ENCODE measurements at regions not wholly inside any gene's neighbourhood (a gene's known extent, or its start where the extent isn't known, plus 50 kb on each side); places are given as distances from the start of the nearest gene placed in this dataset.

DNA sequence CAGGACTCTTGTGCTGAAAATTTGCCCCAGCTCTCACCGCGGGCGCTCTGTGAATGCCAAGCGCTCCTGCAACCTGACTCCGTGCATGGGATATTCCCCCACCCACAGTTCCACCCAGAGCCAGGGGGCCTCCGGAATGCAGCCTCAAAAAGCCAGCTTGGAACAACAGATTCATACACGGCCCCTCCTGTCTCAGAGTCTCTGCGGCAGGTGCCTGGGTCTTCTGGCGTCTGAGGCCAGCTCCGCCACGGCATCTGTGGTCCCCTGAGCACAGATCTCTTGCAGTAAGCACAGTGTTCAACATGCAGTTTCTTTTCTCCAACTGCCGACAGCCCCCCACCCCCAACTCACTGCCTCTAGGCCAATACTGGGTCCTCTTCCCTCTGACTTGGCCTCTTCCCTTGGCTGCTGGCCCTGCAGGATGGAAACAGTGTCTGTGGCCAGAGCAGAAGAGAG lies 355.7 kb upstream of the IRX2 start:
- Histone ChIP-seq H3K36me3 (ENCODE audit: control insufficient read depth in 3 of 3, insufficient read depth in 3 of 3, low read length in 3 of 3) (no peaks in the 10 kb centered on the region), H3K27me3 (ENCODE audit: control insufficient read depth in 3 of 3, insufficient read depth in 3 of 3, low read length in 3 of 3) (peaks cover 5 to 43% (median 39%) of the 10 kb centered on the region in 3 donors), H3K4me3 (ENCODE audit: low read length in 3 of 3) (no peak overlapping the region), H3K27ac (ENCODE audit: low read depth, low read length) (no peak overlapping the region), H3K9ac (ENCODE audit: low read depth in 1 of 3, low read length in 3 of 3) (no peak overlapping the region), H3K9me3 (ENCODE audit: control insufficient read depth in 3 of 3, low read length in 3 of 3) (peaks cover 0 to 3% (median 0%) of the 10 kb centered on the region in 3 donors), H3K4me1 (ENCODE audit: control insufficient read depth in 3 of 3, insufficient read depth in 3 of 3, low read length in 3 of 3) (no peaks in the 10 kb centered on the region)

DNA sequence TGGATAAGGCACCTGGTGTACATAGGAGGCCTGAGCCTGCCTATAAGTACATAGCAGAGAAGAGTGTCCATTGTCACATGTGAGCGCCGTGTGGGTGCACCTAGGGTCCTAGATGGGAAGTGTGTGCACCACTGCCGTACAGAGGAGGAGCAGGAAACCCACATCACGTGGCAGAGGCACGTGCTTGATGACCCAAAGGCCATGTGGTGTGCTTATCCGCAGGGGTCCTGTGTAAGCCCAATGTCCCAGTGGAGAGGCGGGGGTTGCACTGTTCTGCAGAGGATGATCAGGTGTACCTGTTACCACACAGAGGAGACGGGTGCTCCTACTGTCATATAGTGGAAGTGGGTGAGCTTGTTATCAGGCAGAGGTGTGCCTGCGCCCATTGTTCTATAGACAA lies 354.1 kb upstream of the IRX2 start:
- H3K9me3 ChIP-seq (ENCODE audit: control insufficient read depth in 3 of 3, low read length in 3 of 3): no peaks in the 10 kb centered on the region
- H3K27ac ChIP-seq (ENCODE audit: low read depth, low read length): no peak overlapping the region
- H3K27me3 ChIP-seq (ENCODE audit: control insufficient read depth in 3 of 3, insufficient read depth in 3 of 3, low read length in 3 of 3): peaks cover 5 to 43% (median 39%) of the 10 kb centered on the region in 3 donors
- H3K36me3 ChIP-seq (ENCODE audit: control insufficient read depth in 3 of 3, insufficient read depth in 3 of 3, low read length in 3 of 3): no peaks in the 10 kb centered on the region
- H3K4me1 ChIP-seq (ENCODE audit: control insufficient read depth in 3 of 3, insufficient read depth in 3 of 3, low read length in 3 of 3): no peaks in the 10 kb centered on the region
- no peak overlapping the region for H3K9ac ChIP-seq (ENCODE audit: low read depth in 1 of 3, low read length in 3 of 3)
- no peak overlapping the region for H3K4me3 ChIP-seq (ENCODE audit: low read length in 3 of 3)

DNA sequence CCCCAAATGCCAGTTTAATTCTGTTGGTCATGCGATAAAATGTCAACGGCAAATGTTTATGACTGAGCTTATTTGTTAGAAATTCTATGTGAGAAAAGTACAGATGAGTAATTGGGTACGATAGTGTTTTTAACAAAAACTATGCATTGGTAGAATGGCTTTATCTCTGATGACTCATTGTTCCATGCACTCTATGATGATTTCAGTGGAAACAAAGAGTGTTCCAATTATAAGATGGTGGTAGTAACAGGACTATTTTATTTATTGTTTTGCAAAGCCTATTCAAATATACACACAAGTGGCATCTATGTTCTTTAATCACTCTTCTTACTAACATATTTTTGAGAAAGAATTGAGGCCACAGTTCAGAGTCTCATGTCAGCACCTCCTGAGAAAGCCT lies 353.7 kb upstream of the IRX2 start:
- Histone ChIP-seq H3K9me3 (ENCODE audit: control insufficient read depth in 3 of 3, low read length in 3 of 3) (no peaks in the 10 kb centered on the region), H3K36me3 (ENCODE audit: control insufficient read depth in 3 of 3, insufficient read depth in 3 of 3, low read length in 3 of 3) (no peaks in the 10 kb centered on the region)

DNA sequence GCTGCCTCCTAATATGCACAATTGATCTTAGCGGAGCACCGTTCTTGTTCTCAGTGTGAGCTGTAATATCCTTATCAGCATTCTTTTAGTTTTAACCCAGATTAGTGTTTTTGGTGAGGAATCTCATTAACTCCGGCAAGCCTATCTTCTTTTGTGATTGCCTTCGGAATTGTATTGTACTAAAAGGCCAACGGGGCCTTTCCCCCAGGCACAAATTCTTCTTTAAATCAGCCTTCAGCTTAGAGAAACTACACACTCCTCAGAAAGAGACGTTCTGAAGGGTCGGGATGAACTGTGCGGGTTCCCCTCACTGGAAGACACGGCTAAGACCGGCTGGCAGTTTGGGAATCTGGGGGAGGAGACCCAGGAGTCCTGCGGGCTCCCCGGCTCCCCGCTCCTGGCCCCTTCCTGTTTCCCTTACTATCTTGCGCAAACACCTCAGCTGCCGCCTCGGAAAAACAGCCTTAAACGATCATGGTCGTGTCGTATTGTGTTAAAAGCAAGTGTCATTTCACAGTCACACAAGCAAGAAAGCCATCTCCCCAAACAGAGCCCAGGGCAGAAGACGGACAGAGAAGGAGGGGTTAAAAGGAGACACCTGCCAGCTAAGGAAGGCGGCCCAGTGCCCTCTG lies 353.1 kb upstream of the IRX2 start:
- peaks cover 5 to 45% (median 43%) of the 10 kb centered on the region in 3 donors for H3K27me3 ChIP-seq (ENCODE audit: control insufficient read depth in 3 of 3, insufficient read depth in 3 of 3, low read length in 3 of 3)

More for the DNA sequence above, 353.7 kb upstream of the IRX2 start:
- Histone ChIP-seq H3K9ac (ENCODE audit: low read depth in 1 of 3, low read length in 3 of 3) (no peak overlapping the region), H3K4me1 (ENCODE audit: control insufficient read depth in 3 of 3, insufficient read depth in 3 of 3, low read length in 3 of 3) (no peaks in the 10 kb centered on the region), H3K4me3 (ENCODE audit: low read length in 3 of 3) (no peak overlapping the region), H3K27ac (ENCODE audit: low read depth, low read length) (no peak overlapping the region), H3K27me3 (ENCODE audit: control insufficient read depth in 3 of 3, insufficient read depth in 3 of 3, low read length in 3 of 3) (peaks cover 5 to 41% (median 39%) of the 10 kb centered on the region in 3 donors)

DNA sequence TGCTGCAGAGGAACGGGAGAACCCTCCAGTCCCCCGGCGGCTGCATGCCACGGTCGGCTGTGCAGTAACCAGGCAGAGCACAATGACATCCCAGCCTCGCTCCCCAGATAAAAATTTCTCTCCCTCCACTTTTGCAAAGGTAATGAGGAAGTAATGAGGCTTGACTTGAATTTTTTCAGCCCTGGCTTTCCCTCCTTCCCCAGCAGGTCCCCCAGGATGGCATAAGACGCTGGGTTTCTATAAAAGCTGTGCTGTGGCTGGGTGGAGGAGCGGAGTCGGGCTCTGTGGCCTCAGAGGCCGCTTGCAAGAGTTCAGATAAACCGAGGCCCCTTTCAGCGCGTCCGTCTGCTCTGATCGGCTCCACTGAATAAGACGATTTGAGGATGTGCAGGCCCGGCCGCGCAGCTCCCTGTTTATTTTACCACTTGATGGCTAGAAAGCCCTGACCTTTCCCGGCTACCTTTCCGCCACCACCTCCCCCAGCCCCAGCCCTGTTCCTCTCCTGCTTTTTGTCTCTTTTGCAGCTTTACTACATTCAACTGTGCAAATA lies 351.9 kb upstream of the IRX2 start:
- Histone ChIP-seq H3K36me3 (ENCODE audit: control insufficient read depth in 3 of 3, insufficient read depth in 3 of 3, low read length in 3 of 3) (no peaks in the 10 kb centered on the region), H3K9ac (ENCODE audit: low read depth in 1 of 3, low read length in 3 of 3) (no peak overlapping the region), H3K4me3 (ENCODE audit: low read length in 3 of 3) (no peak overlapping the region), H3K4me1 (ENCODE audit: control insufficient read depth in 3 of 3, insufficient read depth in 3 of 3, low read length in 3 of 3) (no peaks in the 10 kb centered on the region), H3K27ac (ENCODE audit: low read depth, low read length) (no peak overlapping the region), H3K9me3 (ENCODE audit: control insufficient read depth in 3 of 3, low read length in 3 of 3) (no peaks in the 10 kb centered on the region), H3K27me3 (ENCODE audit: control insufficient read depth in 3 of 3, insufficient read depth in 3 of 3, low read length in 3 of 3) (peaks cover 5 to 44% (median 39%) of the 10 kb centered on the region in 3 donors)

More for the DNA sequence above, 353.1 kb upstream of the IRX2 start:
- Histone ChIP-seq H3K9me3 (ENCODE audit: control insufficient read depth in 3 of 3, low read length in 3 of 3) (no peaks in the 10 kb centered on the region), H3K27ac (ENCODE audit: low read depth, low read length) (no peak overlapping the region), H3K4me3 (ENCODE audit: low read length in 3 of 3) (no peak overlapping the region), H3K9ac (ENCODE audit: low read depth in 1 of 3, low read length in 3 of 3) (no peak overlapping the region), H3K36me3 (ENCODE audit: control insufficient read depth in 3 of 3, insufficient read depth in 3 of 3, low read length in 3 of 3) (no peaks in the 10 kb centered on the region), H3K4me1 (ENCODE audit: control insufficient read depth in 3 of 3, insufficient read depth in 3 of 3, low read length in 3 of 3) (no peaks in the 10 kb centered on the region)

DNA sequence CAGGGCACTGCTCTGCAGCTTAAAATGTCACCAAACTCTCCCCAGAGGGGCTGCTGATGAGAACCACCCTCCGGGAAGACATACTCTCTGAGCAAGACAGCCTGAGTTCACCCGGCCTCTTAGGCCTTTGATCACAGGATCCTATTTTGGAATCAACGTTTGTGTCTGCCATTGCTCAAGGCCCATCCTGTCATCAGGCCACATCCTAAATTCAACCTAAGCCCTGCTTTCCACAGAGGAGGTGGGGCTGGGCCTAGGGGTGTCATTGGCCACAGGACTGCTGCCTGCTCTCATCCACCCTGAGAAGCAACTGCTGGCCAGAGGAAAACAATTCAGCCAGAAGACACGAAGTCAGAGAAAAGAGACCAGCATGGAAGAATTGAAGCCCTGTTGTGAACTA lies 351.1 kb upstream of the IRX2 start:
- H3K4me1 ChIP-seq (ENCODE audit: control insufficient read depth in 3 of 3, insufficient read depth in 3 of 3, low read length in 3 of 3): no peaks in the 10 kb centered on the region
- H3K27me3 ChIP-seq (ENCODE audit: control insufficient read depth in 3 of 3, insufficient read depth in 3 of 3, low read length in 3 of 3): peaks cover 3 to 37% (median 34%) of the 10 kb centered on the region in 3 donors
- H3K9me3 ChIP-seq (ENCODE audit: control insufficient read depth in 3 of 3, low read length in 3 of 3): no peaks in the 10 kb centered on the region
- no peak overlapping the region for H3K9ac ChIP-seq (ENCODE audit: low read depth in 1 of 3, low read length in 3 of 3)
- H3K36me3 ChIP-seq (ENCODE audit: control insufficient read depth in 3 of 3, insufficient read depth in 3 of 3, low read length in 3 of 3): no peaks in the 10 kb centered on the region
- no peak overlapping the region for H3K4me3 ChIP-seq (ENCODE audit: low read length in 3 of 3)
- H3K27ac ChIP-seq (ENCODE audit: low read depth, low read length): no peak overlapping the region

DNA sequence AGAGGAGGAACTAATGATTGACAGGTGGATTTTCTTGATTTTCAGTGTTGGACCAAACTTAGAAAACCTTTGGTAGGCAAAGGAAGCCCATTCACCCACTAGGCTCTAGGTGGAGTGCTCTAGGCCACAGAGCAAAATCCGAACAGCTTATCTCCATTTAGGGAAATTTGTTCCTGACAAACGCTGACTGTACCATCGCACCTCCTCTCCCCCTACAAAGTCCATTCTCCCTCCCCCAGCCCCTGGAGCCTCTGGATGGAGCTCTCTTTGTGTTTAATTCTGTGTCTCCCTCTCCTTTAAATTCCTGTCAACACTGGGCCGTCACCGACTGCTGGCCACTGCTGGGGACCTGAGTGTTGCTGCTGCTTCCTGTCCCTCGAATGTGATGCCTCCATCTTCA lies 350.1 kb upstream of the IRX2 start:
- Histone ChIP-seq H3K4me3 (ENCODE audit: low read length in 3 of 3) (no peak overlapping the region), H3K27ac (ENCODE audit: low read depth, low read length) (no peak overlapping the region), H3K9me3 (ENCODE audit: control insufficient read depth in 3 of 3, low read length in 3 of 3) (no peaks in the 10 kb centered on the region), H3K4me1 (ENCODE audit: control insufficient read depth in 3 of 3, insufficient read depth in 3 of 3, low read length in 3 of 3) (no peaks in the 10 kb centered on the region), H3K36me3 (ENCODE audit: control insufficient read depth in 3 of 3, insufficient read depth in 3 of 3, low read length in 3 of 3) (no peaks in the 10 kb centered on the region), H3K27me3 (ENCODE audit: control insufficient read depth in 3 of 3, insufficient read depth in 3 of 3, low read length in 3 of 3) (peaks cover 0 to 29% (median 25%) of the 10 kb centered on the region in 3 donors), H3K9ac (ENCODE audit: low read depth in 1 of 3, low read length in 3 of 3) (no peak overlapping the region)

DNA sequence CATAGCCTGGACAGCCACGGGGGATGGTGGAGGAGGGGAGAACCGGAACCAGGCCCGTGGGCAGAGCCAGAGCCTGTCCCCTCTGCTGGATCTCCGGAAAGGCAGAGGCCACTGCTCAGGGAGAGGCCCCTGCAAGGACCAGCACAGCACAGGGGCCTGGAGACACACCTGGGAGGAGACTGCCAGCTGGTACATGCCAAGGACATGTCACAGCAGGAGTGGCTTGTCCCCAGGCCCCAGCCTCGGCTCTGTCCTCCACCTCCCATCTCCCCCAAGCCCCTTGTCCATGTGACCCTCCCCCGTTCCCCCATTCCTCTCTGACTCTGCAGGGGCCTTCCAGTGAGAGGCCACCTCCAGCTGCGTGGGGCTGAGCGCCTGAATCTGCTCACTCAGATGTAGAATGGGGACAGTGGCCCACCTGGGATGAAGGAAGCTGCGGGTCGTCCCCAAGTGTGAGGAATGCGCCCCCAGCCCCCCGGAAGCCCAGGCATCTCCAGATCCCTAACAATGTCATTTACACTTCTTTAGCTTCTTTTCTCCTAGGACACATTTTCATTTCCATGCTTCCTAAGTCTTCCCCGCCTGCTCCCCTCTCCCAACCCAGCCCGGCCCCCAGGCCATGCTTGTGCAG lies 349.6 kb upstream of the IRX2 start:
- Histone ChIP-seq H3K27ac (ENCODE audit: low read depth, low read length) (no peak overlapping the region), H3K9me3 (ENCODE audit: control insufficient read depth in 3 of 3, low read length in 3 of 3) (no peaks in the 10 kb centered on the region), H3K9ac (ENCODE audit: low read depth in 1 of 3, low read length in 3 of 3) (no peak overlapping the region), H3K4me3 (ENCODE audit: low read length in 3 of 3) (no peak overlapping the region), H3K27me3 (ENCODE audit: control insufficient read depth in 3 of 3, insufficient read depth in 3 of 3, low read length in 3 of 3) (peaks cover 0 to 29% (median 24%) of the 10 kb centered on the region in 3 donors), H3K4me1 (ENCODE audit: control insufficient read depth in 3 of 3, insufficient read depth in 3 of 3, low read length in 3 of 3) (no peaks in the 10 kb centered on the region), H3K36me3 (ENCODE audit: control insufficient read depth in 3 of 3, insufficient read depth in 3 of 3, low read length in 3 of 3) (no peaks in the 10 kb centered on the region)

DNA sequence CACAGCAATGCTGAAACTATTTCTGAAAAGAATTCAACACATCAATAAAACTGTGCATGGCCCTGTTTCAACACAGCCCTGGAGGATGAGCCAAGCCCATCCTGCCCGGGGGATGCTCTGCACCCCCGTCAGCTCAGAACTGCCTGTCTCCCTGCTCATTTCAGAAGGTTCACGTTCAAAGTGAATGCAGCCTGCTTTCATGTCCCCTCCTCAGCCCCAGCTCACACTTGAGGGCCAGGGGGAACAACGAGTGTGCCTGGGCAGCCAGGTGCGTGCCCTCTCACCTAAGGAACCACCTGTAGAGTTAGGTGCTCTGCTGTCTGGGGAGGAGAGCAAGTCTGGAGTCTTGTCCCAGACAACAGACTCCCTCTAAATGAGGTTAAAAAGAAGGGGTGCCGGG lies 348.5 kb upstream of the IRX2 start:
- H3K9ac ChIP-seq (ENCODE audit: low read depth in 1 of 3, low read length in 3 of 3): no peak overlapping the region
- H3K4me3 ChIP-seq (ENCODE audit: low read length in 3 of 3): no peak overlapping the region
- H3K9me3 ChIP-seq (ENCODE audit: control insufficient read depth in 3 of 3, low read length in 3 of 3): peaks cover 0 to 3% (median 2%) of the 10 kb centered on the region in 3 donors
- no peak overlapping the region for H3K27ac ChIP-seq (ENCODE audit: low read depth, low read length)
- peaks cover 0 to 22% (median 17%) of the 10 kb centered on the region in 3 donors for H3K27me3 ChIP-seq (ENCODE audit: control insufficient read depth in 3 of 3, insufficient read depth in 3 of 3, low read length in 3 of 3)
- H3K36me3 ChIP-seq (ENCODE audit: control insufficient read depth in 3 of 3, insufficient read depth in 3 of 3, low read length in 3 of 3): no peaks in the 10 kb centered on the region
- H3K4me1 ChIP-seq (ENCODE audit: control insufficient read depth in 3 of 3, insufficient read depth in 3 of 3, low read length in 3 of 3): no peaks in the 10 kb centered on the region

DNA sequence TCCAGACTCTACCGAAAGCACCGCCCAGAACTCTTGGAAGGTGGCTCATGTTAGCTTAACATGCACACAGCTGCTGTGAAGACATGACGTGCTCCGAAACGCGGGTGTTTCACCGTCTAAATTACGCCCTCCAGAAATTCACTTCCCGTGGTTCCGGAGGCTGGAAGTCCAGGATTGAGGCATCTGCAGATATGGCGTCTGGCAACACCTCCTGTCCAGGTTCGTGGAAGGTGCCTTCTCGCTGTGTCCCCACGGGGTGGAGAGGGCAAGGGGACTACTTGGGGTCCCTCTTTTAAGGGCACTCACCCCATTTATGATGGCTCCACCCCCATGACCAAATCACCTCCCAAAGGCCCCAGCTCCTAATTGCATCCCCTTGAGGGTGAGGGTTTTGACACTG lies 348.0 kb upstream of the IRX2 start:
- Histone ChIP-seq H3K27me3 (ENCODE audit: control insufficient read depth in 3 of 3, insufficient read depth in 3 of 3, low read length in 3 of 3) (peaks cover 0 to 22% (median 17%) of the 10 kb centered on the region in 3 donors), H3K4me3 (ENCODE audit: low read length in 3 of 3) (no peak overlapping the region), H3K9me3 (ENCODE audit: control insufficient read depth in 3 of 3, low read length in 3 of 3) (peaks cover 0 to 3% (median 2%) of the 10 kb centered on the region in 3 donors), H3K4me1 (ENCODE audit: control insufficient read depth in 3 of 3, insufficient read depth in 3 of 3, low read length in 3 of 3) (no peaks in the 10 kb centered on the region), H3K36me3 (ENCODE audit: control insufficient read depth in 3 of 3, insufficient read depth in 3 of 3, low read length in 3 of 3) (no peaks in the 10 kb centered on the region), H3K27ac (ENCODE audit: low read depth, low read length) (no peak overlapping the region), H3K9ac (ENCODE audit: low read depth in 1 of 3, low read length in 3 of 3) (no peak overlapping the region)

All from skeletal muscle tissue (tissue), 3 donors.